ENCODE measurements at regions not wholly inside any gene's neighbourhood (a gene's known extent, or its start where the extent isn't known, plus 50 kb on each side); places are given as distances from the start of the nearest gene placed in this dataset.
"Not testable (repeated sequence)": the region's sequence is repeated elsewhere in the genome, so short reads cannot be mapped to it uniquely, and the experiment has no call there.

DNA sequence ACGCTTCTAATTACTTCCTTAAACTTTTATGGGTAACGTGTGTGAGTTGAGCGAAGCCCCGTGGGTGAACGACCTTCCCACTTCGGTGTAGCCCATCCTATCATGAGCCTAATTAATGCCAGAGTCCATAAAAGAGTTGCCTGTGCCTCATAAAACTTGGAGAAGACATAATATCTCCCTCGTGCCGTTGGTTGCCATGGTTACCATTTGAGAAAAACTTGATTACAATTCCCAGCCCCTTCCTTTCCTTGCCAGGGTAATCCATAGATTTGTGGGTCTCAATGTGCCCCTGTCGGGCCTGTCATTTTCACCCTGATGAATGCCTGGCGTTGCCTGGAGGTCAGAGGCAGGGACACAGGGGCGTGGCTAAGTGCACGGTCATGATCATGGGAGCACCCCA, 127.1 kb downstream of the GLRX3 start:
- no peak for DNase-seq

DNA sequence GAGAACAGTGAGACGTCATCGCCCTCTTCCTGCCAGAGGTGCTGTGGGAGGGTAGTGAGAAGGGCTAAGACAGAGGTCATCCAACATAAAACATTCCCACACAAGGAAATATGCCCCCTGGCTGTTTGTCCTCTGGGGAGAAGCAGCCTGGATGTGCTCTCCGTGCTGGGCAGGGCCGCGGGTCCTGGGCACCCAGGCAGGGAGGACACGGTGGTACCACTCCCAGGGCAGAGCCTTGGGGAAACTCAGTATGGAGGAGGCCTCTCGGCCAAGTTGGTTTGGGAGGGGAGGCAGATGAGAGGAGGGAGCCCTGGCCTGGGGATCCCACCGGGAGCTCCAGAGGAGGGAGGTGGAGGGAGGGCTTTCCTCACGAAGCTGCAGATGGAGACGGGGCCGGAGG, 129.4 kb downstream of the GLRX3 start:
- no peak for DNase-seq

DNA sequence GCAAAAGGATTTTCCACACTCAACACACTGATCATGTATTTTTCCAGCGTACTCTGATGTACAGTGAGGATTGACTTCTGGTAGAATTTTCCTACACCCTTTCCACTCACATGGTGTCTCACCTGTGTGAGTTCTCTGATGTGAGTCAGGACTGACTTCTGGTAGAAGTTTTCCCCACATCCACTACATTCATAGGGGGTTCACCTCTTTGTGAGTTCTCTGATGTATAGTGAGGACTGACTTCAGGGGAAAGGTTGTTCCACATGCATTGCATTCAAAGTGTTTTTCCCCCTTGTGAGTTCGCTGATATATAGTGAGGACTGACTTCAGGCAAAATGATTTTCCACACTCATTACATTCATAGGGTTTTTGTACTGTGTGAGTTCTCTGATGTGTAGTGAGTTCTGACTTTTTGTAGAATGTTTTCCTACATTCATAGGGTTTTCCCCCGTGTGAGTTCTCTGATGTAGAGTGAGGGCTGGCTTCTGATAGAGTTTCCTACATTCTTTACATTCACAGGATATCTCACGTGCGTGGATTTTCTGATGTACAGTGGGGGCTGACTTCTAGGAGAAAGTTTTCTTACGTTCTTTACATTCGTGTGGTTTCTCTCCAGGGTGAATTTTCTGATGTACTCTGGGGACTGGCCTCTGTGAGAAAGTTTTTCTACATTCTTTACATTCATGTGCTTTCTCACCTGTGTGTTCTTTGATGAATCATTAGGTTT, 146.5 kb downstream of the GLRX3 start:
- DNase-seq, result no peak

DNA sequence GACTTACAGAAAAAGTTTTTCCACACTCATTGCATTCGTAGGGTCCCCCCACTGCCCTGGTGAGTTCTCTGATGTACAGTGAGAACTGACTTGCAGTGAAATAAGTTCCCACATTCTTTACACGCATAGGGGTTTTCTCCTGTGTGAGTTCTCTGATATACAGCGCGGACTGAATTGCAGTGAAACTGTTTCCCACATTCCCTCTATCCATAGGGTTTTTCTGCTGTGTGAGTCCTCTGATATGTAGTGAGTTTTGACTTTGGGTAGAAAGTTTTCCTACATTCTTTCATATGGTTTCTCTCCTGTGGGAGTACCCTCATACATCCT, 147.0 kb downstream of the GLRX3 start:
- DNase-seq, result no peak

DNA sequence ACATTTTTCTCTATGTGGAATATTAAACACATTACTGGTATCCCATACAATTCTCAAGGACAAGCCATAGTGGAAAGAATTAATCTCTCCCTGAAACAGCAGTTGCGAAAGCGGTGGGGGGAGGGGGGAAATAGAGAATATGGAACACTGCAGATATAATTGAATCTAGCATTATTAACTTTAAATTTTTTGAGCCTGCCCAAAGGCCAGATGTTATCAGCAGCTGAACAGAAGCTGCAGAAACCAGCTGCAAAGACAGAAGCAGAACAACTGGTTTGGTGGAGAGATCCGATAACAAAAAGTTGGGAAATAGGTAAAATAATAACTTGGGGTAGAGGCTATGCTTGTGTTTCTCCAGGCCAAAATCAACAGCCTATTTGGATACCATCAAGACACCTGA, 159.6 kb downstream of the GLRX3 start:
- DNase-seq, result not testable (repeated sequence)

DNA sequence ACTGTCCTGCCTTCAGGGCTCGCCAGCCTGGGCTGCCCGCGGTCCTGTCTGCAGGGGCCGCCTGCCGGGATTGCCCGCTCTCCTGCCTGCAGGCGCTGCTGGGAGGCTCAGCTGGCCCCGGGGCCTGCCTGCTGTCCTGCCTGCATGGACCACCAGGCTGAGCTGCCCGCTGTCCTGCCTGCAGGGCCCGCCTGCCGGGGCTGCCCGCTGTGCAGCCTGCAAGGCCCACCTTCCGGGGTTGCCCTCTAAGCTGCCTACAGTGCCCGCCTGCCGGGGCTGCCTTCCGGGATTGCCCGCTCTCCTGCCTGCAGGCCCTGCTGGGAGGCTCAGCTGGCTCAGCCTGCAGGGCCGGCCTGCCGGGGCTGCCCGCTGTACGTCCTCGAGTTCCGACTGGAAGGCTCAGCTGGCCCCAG, 164.4 kb downstream of the GLRX3 start:
- no peak for DNase-seq

DNA sequence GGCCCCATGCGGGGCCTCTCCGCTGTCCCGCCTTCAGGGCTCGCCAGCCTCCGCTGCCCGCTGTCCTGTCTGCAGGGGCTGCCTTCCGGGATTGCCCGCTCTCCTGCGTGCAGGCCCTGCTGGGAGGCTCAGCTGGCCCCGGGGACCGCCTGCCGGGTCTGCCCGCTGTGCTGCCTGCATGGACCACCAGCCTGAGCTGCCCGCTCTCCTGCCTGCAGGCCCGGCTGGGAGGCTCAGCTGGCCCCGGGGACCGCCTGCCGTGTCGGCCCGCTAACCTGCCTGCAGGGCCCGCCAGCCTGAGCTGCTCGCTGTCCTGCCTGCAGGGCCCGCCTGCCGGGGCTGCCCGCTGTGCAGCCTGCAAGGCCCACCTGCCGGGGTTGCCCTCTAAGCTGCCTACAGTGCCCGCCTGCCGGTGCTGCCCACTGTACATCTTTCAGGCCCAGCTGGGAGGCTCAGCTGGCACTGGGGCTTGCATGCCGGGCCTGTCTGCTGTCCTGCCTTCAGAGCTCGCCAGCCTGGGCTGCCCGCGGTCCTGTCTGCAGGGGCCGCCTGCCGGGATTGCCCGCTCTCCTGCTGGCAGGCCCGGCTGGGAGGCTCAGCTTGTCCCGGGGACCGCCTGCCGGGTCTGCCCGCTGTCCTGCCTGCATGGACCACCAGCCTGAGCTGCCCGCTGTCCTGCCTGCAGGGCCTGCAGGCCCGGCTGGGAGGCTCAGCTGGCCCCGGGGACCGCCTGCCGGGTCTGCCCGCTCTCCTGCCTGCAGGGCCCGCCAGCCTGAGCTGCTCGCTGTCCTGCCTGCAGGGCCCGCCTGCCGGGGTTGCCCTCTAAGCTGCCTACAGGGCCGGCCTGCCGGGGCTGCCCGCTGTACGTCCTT, 165.1 kb downstream of the GLRX3 start:
- no peak for DNase-seq

DNA sequence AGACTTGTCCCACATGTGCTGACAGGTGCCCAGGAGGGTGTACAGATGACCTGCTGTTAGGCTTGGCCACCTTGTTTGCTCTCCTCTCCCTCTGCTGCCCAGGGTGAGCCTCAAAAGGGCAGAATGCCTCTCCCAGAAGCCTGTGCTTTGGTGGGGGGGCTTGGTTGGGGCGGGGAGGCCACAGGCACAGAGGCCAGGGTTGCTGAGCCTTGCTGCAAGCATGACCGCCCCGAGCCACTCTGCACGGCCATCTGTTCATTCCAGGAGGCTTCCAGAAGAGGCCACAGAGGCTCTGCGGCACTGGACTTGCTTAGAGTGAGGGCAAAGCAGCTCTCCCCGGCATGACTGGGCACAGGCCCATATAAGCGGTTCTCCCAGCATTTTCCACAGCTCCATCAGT, 190.8 kb downstream of the GLRX3 start:
- no peak for DNase-seq

DNA sequence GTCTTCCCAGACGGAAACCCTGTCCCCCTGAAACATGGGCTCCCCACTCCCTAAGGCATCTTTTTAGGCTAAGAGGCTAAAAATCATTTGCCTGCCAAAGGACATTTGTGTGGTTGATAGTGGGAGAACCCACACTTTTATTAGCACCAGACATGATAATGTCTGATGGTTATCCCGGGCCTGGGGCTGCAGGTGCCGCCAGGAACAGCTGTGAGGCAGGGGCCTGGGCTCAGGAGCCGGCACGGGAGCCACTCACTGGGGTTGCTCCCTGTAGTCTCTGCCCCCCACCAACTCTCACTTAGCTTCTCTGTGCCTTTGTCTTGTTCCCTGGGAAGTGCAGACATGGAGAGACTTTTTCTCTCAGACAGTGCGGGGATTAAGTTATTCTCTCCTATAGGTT, 193.6 kb downstream of the GLRX3 start:
- DNase-seq, result no peak

DNA sequence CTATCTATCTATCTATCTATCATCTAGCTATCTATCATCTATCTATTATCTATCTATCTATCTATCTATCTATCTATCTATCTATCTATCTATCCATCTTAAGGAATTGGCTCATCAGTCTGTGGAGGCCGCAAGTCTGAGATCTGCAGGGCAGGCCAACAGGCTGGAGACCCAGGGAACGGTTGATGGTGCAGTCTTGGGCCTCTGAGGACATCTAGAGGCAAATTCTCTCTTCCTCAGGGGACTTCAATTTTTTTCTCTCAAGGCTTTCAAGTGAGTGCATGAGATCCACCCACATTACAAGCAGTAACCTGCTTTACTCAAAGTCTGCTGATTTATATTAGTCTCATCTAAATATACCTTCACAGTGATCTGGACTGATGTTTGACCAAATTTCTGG, 197.0 kb downstream of the GLRX3 start:
- peak in 1 of 3 experiments; percentile 6 for DNase-seq

DNA sequence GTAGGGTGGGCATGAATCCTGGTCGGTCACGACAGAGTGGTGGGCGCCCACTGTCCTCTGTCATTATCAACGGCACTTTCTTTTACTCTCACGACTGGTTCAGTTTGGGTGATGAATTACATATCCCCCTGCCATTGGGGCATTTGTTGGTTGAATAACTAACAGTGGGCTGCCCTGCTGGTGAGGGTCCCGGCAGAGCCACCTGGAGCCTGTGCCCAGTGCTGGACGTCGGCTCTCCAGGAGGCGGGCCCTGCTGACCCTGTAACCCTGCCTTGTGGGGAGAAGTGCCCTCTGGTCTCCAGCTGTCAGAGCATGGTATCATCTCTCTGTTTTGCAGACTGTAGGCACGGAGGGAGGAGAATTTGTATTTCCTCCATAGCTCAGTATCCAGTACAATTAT, 199.1 kb downstream of the GLRX3 start:
- DNase-seq, result no peak

DNA sequence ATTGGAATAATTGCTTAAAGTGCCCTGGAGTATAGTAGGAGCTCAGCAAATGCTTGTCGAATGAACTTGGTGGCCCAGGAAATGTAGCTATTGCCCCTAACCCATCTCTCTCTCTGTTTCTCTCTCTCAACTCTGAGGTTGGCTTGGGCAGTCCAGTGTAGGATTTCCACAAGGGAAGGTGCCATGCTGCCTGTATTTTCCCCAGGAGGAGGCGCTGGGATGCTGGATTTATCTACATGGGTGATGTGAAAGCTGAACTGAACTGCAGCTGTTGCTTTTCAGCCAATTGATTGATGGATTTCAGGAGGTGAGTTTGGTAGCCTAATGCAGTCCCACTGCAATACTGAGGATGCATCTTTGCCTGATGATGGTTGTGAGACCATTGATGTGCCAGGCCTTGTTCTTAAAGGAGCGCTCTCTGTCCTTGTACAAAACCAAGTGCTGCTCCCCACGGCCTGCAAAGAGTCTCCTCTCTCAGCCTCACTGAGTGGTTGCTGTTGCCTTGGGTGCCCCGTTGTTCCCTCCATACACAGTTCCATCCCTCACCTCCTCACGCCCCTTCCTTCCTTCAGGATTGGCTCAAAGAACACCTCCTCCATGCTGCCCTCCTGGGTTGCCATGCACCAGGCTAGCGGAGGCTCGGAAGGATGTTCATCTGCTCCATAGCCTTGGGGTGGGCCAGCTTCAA, 200.6 kb downstream of the GLRX3 start:
- DNase-seq, result peak in 1 of 3 experiments; percentile 17

DNA sequence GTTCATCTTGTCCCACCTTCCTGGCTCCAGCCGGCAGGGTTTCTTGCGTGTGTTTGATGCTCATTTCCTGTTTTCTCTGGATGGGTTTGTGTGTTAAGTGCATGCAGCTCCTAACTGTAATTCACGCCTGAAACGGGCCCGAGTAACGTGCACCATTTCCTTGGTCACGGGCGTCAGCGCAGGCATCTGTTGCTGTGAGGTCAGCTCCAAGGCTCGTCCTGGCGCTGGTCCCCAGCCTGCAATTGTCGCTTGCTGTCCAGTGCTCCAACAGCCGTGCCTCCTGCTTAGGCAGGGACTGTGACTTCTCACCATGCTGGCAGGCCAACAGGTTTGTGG, 201.1 kb downstream of the GLRX3 start:
- DNase-seq, result no peak

DNA sequence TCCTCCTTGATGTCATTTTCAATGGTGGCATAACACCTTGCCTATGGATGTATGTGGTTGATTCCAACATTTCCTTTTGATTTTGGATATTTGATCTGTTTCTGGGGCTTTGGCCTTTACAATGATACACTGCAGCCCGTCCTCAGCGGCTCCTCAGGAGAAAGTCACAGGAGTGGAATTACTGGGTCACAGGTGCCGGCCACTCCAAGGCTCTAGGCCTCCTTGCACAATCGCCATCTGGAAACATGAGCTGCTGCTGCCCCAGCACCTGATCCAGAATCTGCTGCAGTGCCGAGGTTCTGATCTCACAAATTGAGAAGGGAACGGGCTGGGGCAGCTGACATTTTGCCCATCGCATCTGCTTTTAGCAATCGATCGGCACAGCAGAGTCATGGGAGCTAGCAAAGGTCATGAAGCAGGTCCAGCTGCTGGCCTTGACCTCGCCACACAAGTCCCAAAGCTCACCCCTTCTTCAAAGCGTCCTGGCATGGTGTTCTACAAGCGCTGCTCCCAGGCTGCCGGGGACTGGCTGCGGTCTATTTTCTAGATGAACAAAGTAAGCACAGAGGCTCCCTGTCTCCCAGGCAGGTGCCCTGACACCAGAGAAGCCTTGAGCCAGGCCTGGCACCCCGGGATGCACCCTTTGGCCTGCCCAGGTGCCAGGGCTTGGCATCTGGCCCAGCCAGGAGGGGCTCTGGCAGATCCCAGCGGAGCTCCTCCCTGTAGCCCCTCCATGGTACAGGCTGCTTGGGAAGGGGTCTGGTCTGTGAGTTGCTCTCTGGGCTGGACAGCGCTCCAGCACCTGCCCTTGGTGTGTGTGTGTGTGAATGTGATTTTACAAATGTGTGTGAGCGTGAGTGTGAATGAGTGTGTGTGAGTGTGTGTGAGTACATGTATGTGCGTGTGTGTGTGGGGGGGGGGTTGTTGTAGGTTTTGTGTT, 201.8 kb downstream of the GLRX3 start:
- DNase-seq, result no peak

DNA sequence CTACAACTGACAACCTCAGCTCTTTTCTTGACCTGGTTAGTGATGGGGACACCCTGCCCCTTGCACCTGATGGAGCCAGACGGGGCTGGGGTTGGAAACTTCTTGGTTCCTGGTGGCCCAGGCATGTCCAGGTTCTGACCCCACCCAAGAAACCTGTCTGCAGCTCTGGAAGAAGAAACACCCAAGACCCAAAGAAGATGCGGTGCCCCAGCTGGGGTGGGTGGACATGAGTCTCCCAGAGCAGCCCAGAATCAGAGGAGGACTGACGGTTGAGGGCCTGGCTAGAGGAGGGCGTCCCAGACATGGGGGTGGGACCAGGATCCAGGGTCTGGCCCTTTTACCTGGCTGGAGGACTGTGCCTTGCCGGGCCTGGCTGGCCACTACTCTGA, 202.4 kb downstream of the GLRX3 start:
- no peak for DNase-seq

DNA sequence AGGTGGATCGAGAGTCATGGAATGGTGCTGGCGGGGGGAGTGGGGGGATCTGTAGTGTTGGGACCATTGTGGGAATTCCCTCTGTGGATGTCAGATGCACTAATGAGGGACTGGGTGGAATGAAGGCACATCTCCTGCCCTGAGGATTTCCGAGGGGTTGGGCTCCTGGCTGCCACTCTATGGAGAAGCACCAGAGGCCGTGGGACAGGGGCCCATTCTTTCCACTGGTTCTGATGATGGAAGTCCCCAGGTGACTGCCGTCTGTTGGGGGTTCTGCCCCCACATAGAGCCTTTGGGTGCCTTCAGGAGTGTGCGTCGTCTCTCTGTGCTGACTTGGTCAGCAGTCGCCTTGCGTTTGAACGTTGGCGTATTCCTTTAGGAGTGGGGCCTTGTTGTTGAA, 202.9 kb downstream of the GLRX3 start:
- DNase-seq, result no peak

DNA sequence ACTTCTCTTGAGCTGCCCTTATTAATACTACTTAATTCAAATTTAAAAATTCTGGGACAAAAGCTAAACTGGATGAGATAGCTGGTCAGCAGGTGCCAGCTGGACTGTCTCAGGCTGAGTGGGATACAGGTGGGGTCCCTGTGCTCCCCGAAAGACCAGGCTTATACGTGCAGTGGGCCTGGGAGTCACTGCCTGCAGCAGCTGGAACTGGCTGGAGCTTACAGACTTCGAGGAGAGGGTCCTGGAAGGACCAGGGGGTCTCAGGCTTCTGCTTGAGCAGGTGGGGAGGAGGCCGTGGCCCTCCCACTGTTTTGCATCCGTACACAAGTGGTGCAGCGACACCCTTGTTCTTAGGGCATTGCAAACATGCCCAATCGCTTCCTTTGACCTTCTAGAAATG, 203.7 kb downstream of the GLRX3 start:
- DNase-seq, result no peak

DNA sequence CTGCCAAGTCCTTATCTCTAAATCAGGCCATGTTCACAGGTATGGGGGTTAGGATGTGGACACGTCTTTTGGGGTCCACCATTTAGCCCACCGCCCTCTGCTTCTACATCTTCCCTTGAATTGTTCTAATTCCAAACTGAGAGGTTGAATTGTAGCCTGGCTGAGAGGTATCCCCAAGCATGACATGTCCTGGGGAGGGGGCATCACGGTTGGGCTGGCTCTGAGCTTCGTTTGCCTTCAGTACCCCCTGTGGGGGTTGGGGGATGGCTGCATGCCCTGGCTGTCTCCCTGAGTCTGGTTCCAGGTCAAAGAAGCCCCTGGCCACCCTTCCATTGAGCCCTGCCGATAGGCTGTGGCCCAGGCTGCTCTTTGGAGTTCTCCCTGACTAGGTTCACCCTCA, 204.6 kb downstream of the GLRX3 start:
- DNase-seq, result no peak

DNA sequence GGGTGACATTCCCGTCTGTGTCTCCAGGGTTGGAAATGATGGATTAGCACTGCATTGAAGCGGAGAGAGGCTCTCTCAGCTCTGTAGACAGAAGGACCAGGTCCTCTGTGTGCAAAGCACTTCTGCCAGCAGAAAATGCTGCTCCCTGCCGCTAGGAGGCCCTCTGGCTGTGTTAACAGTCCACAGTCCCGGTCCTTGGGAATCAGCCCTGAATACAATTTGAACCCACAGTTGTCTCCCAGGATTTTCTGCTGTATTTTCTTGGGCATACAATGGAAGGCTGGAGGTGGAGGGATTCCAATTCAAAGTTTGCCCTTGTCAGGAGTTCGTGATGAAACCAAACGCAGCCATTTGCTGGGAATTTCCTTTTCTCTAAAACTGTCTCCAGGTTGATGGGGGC, 205.2 kb downstream of the GLRX3 start:
- peak in 1 of 3 experiments; percentile 54 for DNase-seq

DNA sequence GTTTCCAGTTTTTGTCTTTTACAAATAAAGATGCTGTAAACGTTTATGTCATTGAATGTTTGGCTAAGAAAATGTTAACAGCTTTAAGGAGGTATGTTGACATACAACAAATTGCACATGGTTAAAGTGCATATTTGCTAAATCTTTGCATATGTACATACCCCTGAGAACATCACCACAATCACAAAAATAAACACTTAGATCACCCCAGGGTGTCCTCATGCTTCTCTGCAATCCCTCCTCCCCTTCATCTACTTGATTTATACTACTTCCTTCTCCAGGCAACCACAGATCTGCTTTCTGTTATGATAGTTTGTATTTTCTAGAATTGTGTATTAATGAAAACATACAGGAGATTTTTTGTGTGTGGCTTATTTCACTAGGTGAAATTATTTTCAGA, 209.5 kb downstream of the GLRX3 start:
- DNase-seq, result peak in 1 of 3 experiments; percentile 52

DNA sequence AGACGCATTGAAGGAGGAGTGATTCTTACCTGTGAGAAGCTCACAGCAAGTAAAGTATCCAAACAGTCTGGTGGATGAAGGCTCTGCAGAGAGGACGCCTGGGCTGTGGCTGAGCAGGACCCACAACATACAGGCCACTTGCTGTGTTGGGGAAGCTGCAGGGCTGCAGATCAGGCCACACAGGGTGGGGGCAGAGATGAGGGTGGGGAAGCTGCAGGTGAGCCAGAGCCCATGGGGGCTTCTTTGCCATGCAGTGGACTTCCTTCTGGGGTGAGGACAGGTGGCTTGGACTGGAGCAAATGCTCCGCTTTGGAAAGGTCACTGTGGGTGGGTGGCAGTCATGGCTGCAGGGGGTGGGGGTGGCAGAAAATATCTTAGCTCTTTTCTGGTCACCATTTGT, 214.8 kb downstream of the GLRX3 start:
- DNase-seq, result no peak

DNA sequence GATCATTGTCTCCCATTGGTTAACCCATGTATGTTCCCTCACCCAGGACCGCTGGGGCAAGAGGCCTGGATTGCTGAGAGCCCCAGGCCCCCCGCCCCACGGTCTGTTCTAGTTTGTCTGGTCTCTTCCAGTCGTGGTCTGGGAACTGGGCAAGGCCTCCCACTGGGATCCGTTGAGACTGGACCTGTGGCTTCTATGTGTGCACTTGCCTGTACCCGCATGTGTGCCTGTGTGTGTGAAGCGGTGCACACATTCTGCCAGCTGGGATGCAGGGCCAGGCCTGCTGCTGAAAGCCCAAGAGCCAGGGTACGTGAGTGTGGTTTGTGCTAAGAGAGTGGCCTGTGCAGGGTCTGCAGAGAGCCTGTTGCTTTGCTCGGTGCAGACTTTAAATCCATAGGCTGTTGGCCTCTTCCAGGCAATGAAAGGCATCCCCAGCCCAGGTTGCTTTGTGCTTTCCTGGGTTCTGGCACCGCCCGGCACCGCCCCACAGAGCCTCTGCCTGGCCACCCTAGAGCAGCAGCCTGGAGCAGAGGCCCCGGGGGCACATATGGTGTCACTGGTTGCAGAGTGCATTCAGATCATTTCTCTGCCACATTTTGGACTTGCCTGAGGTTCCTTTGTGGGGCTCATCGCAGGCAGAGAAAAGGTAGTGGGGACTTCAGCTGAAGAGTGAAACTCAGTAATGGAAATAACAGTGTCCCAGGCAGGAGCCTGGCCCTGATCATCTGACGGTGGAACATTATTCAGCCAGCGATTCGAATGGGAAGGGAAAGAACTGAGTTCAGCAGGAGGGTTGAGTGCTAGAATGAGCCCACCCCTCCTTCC, 215.5 kb downstream of the GLRX3 start:
- DNase-seq, result no peak

Measured in NCI-H1417 (cell line).